Uterus (tissue), 2 donors: ENCODE measurements at regions not wholly inside any gene's neighbourhood (a gene's known extent, or its start where the extent isn't known, plus 50 kb on each side); places are given as distances from the start of the nearest gene placed in this dataset.

Experiments
- CTCF ChIP-seq, 4 experiments: fragments of 200-600 bp in 2 of 4; fragments of 450-650 bp in 2 of 4; sonication (generic) in 2 of 4; IDR thresholded peaks; one replicate each; pipeline ENCODE4 v1.5.1; 2016 to 2019; ENCODE audit warnings: antibody characterized with exemption in 4 of 4, mild to moderate bottlenecking in 2 of 4, moderate library complexity in 1 of 4
- POLR2A ChIP-seq, 2 donors: fragments of 450-650 bp; IDR thresholded peaks; one replicate each; pipeline ENCODE4 v1.6.1; 2016; ENCODE audit warnings: antibody characterized with exemption in 2 of 2, mild to moderate bottlenecking in 1 of 2, moderate library complexity in 1 of 2

GRCh38 chr1:194073833-194074232 is 887.4 kb upstream of the B3GALT2 start:
- TF ChIP-seq CTCF (IDR thresholded peaks at IDR 0.05) (no peak), POLR2A (IDR thresholded peaks at IDR 0.05) (no peak)
